ENCODE measurements at regions not wholly inside any gene's neighbourhood (a gene's known extent, or its start where the extent isn't known, plus 50 kb on each side); places are given as distances from the start of the nearest gene placed in this dataset.
"Not testable (repeated sequence)": the region's sequence is repeated elsewhere in the genome, so short reads cannot be mapped to it uniquely, and the experiment has no call there.

DNA sequence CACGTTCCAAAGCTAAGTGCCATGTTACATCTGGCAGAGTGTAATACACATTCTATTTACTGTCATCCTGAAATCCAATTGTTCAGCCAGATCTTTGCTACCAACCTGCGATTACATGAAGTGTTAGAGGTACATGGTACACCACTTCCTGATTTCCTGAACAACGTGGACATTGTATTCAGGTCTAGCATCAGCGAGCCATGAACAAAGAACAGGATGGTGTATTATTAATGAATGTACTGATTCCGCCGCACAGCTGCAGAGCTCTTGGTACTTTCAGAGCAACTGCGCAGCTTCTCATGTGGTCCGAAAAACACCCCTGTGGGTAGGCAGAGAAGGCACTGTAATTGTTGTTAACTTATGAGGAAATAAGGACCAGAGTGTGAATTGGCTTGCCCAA, 511.4 kb downstream of the AJAP1 start:
- intact Hi-C loops (cut with micrococcal nuclease), result no loop called here

DNA sequence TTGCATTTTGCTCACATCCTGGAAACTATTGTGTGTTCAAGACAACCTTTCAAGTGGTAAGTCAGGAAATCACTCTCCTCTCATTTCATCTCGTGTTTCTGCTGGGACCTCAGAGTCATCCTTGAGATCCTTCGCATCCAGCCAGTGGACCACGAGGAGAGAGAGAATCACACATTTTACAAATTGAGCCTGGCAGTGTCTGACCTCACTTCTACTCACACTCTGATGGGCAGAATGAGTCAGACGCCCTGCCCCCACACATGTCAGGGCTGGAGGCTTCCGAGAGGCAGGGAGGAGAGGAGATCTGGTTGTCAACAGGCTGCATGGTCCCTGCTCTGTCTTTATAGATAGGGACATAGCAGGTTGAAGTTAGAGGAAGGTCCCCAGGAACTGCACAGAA, 509.7 kb downstream of the AJAP1 start:
- intact Hi-C loops (cut with micrococcal nuclease), result no loop called here

DNA sequence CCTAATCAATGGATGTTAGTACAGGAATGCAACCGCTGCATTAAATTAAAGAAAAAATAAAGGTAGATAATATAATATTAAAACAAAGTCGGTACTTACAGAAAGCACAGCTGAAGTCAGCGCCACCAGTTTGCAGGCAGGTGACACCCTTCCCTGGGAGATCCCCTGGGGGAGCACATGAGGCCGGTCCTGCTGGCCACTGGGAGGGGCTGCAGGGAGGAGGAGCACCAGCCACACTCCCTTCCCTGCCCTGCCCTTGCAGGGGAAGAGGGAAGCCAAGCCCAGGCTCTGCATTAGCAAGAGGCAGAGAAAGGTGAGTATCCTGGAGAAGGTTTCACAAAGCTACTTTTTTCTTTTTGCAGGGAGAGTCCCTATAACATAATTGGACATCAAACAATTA, 507.0 kb downstream of the AJAP1 start:
- intact Hi-C loops (cut with micrococcal nuclease), result no loop called here

DNA sequence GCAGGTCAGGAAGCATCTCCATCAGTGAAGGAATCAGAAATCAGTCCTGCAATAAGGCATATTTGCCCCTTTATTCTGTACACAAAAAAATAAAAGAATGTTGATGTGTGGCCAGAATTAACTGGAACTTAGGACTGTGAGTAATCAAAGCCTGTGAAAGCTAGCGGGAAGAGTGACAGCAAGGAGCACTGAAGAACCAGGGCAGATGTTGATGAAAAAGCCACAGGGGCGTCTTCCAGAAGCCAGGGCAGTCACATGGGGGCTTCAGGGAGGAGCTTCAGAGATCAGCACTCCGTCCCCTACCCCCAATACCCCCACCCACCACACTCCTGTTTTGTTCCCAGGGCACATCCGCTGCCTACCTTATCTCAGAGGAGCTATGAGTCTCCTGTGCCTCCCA, 502.8 kb downstream of the AJAP1 start:
- intact Hi-C loops (cut with micrococcal nuclease), result no loop called here

DNA sequence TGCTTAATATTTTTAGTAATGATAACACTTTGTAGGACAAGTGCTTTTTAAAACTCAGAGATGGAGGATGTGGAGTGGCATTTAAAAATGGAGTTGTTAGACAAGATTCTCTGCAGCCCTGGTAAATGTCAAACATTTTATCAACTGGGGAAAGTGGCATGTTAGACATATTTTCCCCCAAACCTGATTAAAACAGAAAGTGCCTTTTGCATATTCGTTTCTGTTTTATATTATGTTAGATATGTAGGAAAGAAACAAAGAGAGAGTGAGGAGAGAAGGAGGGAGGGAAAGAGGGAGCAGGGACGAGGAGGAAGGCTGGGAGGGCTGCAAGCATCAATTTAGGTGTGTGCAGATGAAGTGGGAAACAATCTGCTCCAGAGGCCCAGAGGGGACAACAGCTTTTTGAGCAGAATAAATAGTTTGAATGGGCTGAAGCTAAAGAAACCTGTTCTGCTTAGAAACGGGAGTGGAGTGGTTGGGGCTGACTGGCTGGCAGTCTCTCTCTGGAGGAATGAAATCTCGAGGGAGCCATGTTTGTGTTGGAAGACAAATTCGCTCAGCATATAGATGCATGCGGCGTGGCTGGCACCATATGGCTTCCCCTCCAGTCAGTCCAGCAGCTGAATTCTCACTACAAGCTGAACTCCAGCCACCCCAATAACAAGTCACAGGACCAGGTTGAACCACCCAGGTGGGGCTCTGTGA, 502.2 kb downstream of the AJAP1 start:
- intact Hi-C loops (cut with micrococcal nuclease), result no loop called here

DNA sequence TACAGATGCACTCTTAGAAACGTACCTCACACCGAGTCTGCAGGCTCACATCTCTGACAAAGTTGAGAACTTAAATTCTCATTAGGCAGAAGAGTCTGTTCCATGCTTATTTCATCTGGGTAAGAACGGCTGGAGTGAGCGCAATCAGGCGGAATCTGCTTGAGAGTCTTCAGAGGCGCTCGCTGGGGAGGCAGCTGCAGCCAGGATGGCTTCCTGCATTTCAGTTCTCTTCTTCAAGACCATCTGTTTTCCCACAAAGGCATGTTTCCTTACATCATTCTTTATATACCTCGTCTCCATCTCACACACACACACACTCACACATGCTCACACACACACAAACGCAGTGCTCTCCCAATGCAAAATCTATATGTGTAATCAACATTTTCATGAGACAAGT, 497.1 kb downstream of the AJAP1 start:
- intact Hi-C loops (cut with micrococcal nuclease), result no loop called here

DNA sequence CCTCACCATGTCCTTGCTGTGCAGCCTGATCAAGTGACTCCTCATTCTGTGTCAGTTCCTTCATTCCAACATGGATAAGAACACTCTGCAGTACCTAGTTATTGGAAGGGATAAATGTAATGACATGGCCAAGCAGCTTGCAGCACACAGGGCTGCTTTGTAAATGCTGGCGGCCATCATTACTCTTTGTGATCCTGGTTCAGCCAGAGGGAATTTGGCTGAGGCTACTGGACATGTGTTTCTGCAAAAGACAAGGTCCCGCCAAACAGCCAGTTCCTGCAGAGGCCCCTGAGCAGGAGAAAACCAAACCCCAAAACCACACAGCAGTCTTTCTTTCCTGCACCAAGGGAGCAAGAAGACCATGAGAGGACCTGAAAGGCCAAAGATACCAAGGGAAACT, 495.8 kb downstream of the AJAP1 start:
- intact Hi-C loops (cut with micrococcal nuclease), result no loop called here

DNA sequence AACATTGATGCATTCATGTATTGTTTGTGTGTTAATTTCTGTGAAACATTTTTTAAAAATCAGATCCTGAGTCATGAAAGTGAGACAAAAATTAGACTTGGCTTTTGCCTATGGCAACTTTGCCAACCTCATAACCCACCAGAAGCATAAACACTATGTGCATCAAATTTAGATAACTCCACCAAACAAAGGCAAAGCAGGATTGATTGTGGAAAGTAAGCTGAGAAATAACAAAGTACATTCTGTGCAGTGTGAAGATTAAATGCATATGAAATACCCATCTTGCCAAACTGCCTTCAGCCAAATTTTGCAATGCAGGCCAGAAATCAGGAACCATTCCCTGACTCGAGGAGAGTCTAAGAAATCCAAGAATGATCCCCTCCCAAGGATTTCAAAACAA, 493.4 kb downstream of the AJAP1 start:
- intact Hi-C loops (cut with micrococcal nuclease), result no loop called here

DNA sequence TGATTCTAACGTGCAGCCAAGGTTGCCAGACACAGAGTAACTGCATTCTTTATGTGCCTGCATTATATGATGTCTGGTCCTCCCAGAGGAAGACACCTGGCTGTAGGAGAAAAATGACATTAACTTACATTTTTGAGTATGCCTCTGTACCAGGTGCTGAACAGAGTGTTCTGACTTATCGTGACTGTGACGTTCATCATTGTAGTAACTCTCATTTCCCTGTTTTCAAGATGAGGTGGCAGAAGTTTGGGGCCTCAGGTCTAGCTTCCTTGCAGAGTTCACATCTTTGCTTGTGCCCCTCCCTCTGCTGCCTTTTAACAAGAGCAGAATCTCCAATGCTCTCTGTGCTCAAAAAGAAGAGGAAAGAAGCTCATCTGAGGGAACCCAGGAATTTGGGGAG, 488.0 kb downstream of the AJAP1 start:
- intact Hi-C loops (cut with micrococcal nuclease), result no loop called here

DNA sequence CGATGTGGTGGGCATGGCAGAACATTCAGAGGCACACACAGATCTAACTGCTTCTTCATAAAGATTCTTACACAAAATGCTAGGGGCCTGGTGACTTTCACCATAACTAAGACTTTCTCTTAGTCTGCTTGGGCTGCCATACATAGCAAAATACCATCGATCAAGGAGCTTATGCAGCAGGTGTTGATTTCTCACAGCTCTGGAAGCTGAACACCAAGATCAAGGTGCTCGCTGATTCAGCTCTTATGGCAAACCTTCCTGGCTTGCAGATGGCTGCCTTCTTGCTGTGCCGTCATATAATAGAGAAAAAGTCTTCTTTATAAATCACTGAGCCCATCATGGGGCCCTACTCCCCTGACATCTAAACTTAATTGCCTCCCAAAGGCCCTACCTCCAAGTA, 487.3 kb downstream of the AJAP1 start:
- intact Hi-C loops (cut with micrococcal nuclease), result no loop called here

DNA sequence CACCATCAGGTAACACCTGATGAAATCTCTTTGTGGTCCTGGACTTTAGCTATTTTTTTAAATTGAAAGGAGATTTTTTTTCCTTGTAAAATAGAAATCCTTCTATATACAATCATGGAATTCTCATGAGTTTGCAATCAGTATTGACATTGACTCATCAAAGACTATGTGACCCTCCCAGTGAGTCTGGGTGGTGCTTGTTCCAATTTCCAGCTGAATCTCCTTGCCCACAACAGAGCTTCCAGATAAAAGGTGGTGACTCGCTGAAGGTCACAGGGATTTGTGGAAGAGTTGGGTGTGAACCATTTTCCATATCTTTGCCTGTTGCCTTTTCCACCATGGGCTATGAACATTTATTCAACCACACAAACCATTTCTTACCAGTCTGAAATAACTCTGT, 486.6 kb downstream of the AJAP1 start:
- intact Hi-C loops (cut with micrococcal nuclease), result no loop called here

DNA sequence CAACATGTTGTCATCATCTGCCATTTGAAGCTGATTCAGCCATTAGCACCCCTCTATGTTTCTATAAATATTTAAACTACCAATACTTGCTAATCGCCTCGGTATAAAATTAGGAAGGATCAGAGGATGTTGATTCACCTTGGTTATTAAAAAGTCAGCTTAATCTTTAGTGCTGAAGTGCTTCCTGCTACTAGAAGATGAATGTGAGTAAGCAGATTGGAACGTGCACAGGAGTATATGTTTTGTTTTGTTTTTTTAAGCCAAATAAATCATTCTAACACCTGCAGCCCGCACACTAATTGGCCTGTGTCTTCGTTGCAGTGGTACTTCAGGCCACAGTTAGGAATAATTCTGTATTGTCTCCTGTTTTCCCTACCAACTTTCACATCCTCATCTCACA, 485.7 kb downstream of the AJAP1 start:
- intact Hi-C loops (cut with micrococcal nuclease), result no loop called here

DNA sequence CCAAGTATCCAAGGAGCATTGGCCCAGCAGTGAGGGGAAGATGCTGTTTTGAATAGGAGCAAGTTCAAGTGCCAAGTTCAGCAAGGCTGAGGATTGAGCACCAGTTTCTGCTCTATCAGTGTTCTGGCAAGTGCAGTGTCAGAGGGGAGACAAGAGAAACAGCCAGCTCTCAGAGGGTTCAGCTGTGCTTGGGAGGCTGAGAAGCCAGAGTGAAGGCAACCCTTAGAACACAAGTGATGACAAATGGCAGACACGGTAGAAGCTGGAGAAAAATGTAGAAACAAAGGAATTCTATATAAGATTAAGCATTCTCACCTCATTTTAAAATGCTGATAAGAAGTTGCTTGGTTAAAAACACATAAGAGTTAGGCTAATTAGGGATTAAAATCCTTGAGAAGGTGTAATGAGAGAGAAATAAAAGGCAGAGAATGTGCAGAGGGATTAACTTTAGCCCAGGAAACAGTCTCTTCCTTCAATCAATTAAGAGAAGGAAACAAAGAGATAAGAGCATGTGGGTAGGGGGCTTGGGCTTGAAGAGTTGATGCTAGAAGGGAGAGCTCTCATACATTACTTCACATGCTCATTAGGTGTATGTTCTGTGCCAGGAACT, 475.4 kb downstream of the AJAP1 start:
- intact Hi-C loops (cut with micrococcal nuclease), result no loop called here

DNA sequence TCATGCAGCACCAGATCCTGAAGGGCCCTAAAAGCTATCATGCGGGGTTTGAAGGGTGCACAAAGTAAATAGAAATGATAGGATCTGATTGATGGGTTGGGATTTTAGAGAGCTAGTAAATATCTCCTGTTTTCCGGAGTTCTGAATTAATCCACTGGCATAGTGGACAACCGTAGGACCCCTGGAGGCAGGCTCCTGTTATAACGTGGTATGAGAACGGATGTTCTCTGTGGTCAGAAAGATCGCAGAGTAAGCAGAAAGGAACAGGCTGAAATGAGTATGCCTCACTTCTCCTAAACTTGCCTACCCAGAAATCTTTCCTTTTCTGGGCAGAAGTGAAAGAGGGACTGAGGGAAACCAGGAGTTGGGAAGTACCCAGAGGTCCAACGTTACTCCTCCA, 470.8 kb downstream of the AJAP1 start:
- intact Hi-C loops (cut with micrococcal nuclease), result no loop called here

DNA sequence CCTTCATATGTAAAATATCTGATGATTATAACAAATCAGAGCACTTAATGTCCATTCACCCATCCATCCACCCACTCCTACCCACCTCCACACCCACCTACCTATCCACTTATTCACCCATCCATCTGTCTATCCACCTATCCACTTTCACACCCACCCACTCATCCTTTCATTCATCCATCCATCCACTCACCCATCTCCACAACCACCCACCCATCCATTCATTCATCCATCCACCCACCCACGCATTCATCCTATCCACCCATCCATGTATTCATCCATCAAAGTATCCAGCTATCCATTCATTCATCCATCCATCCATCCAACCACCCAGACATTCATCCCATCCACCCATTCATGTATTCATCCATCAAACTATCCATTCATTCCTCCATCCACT, 466.1 kb downstream of the AJAP1 start:
- intact Hi-C loops (cut with micrococcal nuclease), result no loop called here

DNA sequence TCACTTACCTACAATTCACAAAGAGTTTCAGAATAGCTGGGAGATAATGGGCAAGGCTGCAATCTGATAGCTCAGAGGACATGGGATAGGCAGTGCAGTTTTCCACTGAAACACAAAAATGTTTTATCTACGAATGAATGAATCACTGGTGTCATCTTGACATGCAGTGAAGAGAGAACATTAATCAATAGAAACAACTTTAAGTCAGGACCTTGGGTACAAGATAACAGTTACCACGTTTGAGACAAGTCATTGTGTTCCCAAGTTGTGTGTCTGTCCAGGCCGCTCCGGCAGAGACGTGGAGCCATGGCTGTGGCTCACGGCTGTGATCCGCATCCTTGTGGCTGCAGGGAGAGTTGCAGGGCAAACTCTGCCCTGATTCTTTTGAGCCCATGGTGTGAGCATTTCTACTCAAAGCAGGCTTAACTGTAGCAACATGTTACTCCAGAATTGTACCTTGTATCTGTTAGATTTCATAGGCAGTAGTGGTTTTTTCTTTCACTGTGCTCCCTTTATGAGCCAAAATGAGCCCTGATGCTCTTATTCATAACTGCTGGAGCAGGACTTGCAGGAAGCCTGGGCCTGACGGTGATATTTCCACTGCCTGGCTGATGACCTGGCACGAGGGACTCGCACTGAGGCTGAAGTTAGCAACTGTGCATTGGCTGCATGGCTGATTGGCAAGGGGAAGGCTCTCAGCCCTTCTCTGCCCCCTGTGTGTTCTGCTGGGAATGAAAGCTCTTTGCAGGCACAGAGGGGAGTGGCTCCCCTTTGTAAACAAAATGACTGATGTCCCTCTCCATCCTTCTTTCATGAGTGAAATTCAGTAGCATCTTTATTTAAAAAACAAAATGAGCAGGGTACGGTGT, 465.2 kb downstream of the AJAP1 start:
- intact Hi-C loops (cut with micrococcal nuclease), result no loop called here

DNA sequence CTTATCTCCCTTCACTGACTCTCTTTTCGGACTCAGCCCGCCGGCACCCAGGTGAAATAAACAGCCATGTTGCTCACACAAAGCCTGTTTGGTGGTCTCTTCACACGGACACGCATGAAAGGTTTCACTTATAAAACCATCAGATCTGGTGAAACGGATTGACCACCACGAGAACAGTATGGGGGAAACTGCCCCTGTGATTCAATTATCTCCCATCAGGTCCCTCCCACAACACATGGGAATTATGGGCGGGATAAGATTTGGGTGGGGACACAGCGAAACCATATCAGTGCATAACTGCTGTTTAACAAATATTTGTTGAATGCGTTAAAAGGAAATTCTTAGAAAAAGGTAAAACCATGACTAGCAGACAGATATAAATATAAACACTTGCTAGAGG, 464.4 kb downstream of the AJAP1 start:
- intact Hi-C loops (cut with micrococcal nuclease), result not testable (repeated sequence)

DNA sequence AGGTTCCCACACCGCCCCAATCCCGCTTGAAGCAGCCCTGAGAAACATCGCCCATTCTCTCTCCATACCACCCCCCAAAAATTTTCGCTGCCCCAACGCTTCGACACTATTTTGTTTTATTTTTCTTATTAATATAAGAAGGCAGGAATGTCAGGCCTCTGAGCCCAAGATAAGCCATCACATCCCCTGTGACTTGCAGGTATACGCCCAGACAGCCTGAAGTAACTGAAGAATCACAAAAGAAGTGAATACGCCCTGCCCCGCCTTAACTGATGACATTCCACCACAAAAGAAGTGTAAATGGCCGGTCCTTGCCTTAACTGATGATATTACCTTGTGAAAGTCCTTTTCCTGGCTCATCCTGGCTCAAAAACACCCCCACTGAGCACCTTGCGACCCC, 463.9 kb downstream of the AJAP1 start:
- intact Hi-C loops (cut with micrococcal nuclease), result not testable (repeated sequence)

DNA sequence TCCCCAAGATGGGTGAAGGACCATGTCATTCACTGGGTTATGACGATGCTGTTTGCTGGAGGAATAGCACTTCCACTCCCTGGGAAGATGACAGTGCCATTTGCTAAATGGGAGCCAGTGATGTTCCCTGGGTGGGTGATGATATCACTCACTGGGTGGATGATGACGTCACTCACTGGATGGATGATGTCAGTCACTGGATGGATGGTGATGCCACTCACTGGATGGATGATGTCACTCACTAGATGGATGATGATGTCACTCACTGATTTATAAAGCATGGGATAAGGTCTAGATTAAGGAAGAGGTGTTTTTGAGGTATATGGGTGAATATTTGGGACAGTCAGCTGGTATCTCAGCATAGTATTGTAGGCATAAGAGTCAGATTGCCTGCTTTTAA, 457.2 kb downstream of the AJAP1 start:
- intact Hi-C loops (cut with micrococcal nuclease), result no loop called here

DNA sequence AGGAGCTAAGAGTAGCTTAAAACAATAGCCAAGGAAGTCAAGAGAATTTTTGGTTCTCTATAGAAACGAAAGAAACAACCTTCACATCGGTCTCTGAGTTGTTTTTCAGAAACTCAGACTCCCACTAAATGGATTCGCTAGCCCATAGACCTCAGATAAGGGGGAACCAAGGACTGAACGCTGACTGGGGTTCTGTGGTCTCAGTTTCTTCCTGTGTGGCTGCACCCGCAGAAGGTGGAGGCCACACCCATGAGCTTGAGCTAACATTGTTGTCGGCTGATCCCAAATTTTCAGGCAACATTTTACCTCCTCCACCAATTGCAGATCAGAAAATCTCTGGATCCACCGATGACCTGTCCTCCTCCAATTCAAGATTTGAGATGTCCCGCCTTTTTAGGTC, 456.1 kb downstream of the AJAP1 start:
- intact Hi-C loops (cut with micrococcal nuclease), result no loop called here

DNA sequence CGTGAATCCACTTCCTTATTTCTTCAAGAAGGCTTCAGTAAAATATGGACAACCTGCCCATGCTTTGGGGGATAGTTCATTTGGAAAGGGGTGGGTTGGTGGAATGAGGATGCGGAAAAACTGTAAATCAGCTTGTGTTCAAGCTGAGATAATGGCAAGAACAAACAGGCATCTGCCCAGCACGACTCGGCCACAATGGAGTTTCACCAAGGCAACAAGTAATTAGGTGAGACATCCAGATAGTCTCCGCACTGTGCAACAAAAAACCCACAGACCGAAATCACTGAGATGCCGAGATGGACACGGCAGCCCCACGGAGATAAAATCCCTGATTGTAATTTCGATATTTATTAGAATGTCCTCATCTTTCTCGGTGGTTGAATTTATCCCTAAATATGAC, 455.2 kb downstream of the AJAP1 start:
- intact Hi-C loops (cut with micrococcal nuclease), result no loop called here

DNA sequence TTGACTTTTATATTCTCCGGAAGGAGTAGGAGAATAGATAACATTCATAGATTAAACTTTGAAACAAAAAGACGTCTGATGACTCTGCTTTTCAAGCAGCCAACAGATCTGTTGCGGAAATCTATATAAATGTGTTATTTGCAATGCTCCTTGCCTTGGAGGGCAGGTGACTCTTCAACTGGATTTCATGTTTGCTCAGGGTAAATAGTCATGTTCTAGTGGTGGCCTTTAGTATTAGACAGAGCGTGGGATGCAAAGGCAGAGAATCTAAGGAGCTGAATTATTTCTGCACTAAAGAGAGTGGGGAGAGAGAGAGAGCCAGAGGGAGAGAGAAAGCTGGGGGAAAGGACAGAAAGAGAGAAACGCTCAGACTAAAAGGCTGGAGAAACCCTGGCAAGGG, 454.3 kb downstream of the AJAP1 start:
- intact Hi-C loops (cut with micrococcal nuclease), result no loop called here

DNA sequence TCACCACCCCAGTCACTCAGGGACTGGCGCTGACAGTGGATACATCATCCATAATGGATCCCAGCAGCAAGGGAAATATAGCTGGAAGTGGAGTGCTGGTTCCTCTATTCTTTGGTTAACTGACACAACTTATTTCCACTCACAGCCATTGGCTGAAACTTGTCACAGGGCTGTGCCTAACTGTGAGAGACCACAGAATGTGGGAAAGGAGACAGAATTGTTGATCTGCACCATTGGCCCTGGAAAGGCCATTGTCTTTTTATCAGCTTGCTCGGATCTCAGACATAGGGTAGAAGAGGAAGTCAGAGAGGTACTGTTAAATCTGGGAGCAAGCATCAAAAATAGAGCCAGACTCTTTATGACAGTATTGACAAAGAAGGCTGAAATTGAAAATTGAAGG, 451.3 kb downstream of the AJAP1 start:
- intact Hi-C loops (cut with micrococcal nuclease), result no loop called here
